WTC11 (cell line): ENCODE measurements at regions not wholly inside any gene's neighbourhood (a gene's known extent, or its start where the extent isn't known, plus 50 kb on each side); places are given as distances from the start of the nearest gene placed in this dataset.

Source experiments
- ATAC-seq: fragments of 200-7000 bp; cut with Tn5 transposase; 2 replicates; pipeline ENCODE4 v1.10.0; 2021; ENCODE audit warnings: mild to moderate bottlenecking, moderate library complexity
- CTCF ChIA-PET: fragments of 300-600 bp; sonication (Branson Sonifier 250); formaldehyde crosslinking; loops from one replicate; lab custom pipeline; 2021; ENCODE audit warnings: antibody characterized with exemption; lab: Charles Lee
- POLR2A ChIA-PET: fragments of 350-600 bp; sonication (Branson Sonifier 250); formaldehyde crosslinking; loops from one replicate; lab custom pipeline; 2021; ENCODE audit warnings: antibody characterized with exemption; lab: Charles Lee
- DNase-seq: peaks from one replicate; pipeline ENCODE4 v3.0.0; 2021; ENCODE audit warnings: low spot score
- H3K27ac Mint-ChIP-seq: 2 replicates; pipeline ENCODE4 v1.8.0; 2021; ENCODE audit warnings: mixed read lengths
- H3K27me3 Mint-ChIP-seq: 2 replicates; pipeline ENCODE4 v1.8.0; 2021; ENCODE audit warnings: low read depth, mild to moderate bottlenecking, moderate library complexity, mixed read lengths
- H3K36me3 Mint-ChIP-seq: 2 replicates; pipeline ENCODE4 v1.8.0; 2021; ENCODE audit warnings: mixed read lengths
- H3K4me1 Mint-ChIP-seq: 2 replicates; pipeline ENCODE4 v1.8.0; 2022; ENCODE audit warnings: mixed read lengths
- H3K4me3 Mint-ChIP-seq: 2 replicates; pipeline ENCODE4 v1.8.0; 2021; ENCODE audit warnings: mild to moderate bottlenecking, moderate library complexity, mixed read lengths
- H3K9me3 Mint-ChIP-seq: 2 replicates; pipeline ENCODE4 v1.8.0; 2021; ENCODE audit warnings: mixed read lengths
- EMX1 ChIP-seq: fragments of 250-450 bp; sonication (Bioruptor Pico); IDR thresholded peaks from 2 replicates; pipeline ENCODE4 v1.8.0; 2021; ENCODE audit warnings: mild to moderate bottlenecking
- ETV6 ChIP-seq: sonication (generic); formaldehyde crosslinking; IDR thresholded peaks from 2 replicates; pipeline ENCODE4 v1.8.1; 2022; ENCODE audit warnings: mild to moderate bottlenecking, missing genetic modification reagents
- GRHL2 ChIP-seq: fragments of 250-450 bp; sonication (Bioruptor Pico); IDR thresholded peaks from 2 replicates; pipeline ENCODE4 v1.8.0; 2022; ENCODE audit warnings: mild to moderate bottlenecking, moderate library complexity; ENCODE audit not compliant: insufficient replicate concordance, severe bottlenecking
- HMGA2 ChIP-seq: fragments of 250-450 bp; sonication (Bioruptor Pico); IDR thresholded peaks from 2 replicates; pipeline ENCODE4 v1.4.0; 2021; ENCODE audit warnings: mild to moderate bottlenecking, moderate library complexity
- KAT7 ChIP-seq: sonication (generic); formaldehyde crosslinking; IDR thresholded peaks from 2 replicates; pipeline ENCODE4 v1.8.1; 2023; ENCODE audit warnings: missing genetic modification reagents, mild to moderate bottlenecking, borderline replicate concordance
- MXD4 ChIP-seq: fragments of 250-450 bp; sonication (Bioruptor Pico); IDR thresholded peaks from 2 replicates; pipeline ENCODE4 v1.8.0; 2021; ENCODE audit warnings: mild to moderate bottlenecking, moderate library complexity, borderline replicate concordance
- NR2C2 ChIP-seq: sonication (generic); formaldehyde crosslinking; IDR thresholded peaks from 2 replicates; pipeline ENCODE4 v1.8.0; 2022; ENCODE audit warnings: mild to moderate bottlenecking, missing genetic modification reagents
- TEAD1 ChIP-seq: sonication (generic); formaldehyde crosslinking; IDR thresholded peaks from 2 replicates; pipeline ENCODE4 v1.8.0; 2022; ENCODE audit warnings: mild to moderate bottlenecking, missing genetic modification reagents
- ZNF121 ChIP-seq: sonication (generic); formaldehyde crosslinking; IDR thresholded peaks from 2 replicates; pipeline ENCODE4 v1.8.0; 2023; ENCODE audit warnings: missing genetic modification reagents
- TF ChIP-seq, protein P1 (sequence below): sonication (generic); formaldehyde crosslinking; IDR thresholded peaks from 2 replicates; pipeline ENCODE4 v1.8.0; 2022; ENCODE audit warnings: mild to moderate bottlenecking, missing genetic modification reagents
- TF ChIP-seq, protein P2 (sequence below): fragments of 250-450 bp; sonication (Bioruptor Pico); IDR thresholded peaks from 2 replicates; pipeline ENCODE4 v1.8.0; 2021; ENCODE audit warnings: mild to moderate bottlenecking
- TF ChIP-seq, protein P3 (sequence below): sonication (generic); formaldehyde crosslinking; IDR thresholded peaks from 2 replicates; pipeline ENCODE4 v1.8.1; 2023; ENCODE audit warnings: mild to moderate bottlenecking, missing genetic modification reagents, borderline replicate concordance
- TF ChIP-seq, protein P4 (sequence below): fragments of 250-450 bp; sonication (Bioruptor Pico); IDR thresholded peaks from 2 replicates; pipeline ENCODE4 v2.1.2; 2022; ENCODE audit warnings: mild to moderate bottlenecking, moderate library complexity
- TF ChIP-seq, protein P5 (sequence below): sonication (generic); formaldehyde crosslinking; IDR thresholded peaks from 2 replicates; pipeline ENCODE4 v1.8.1; 2022; ENCODE audit warnings: missing genetic modification reagents, borderline replicate concordance
- TF ChIP-seq, protein P6 (sequence below): sonication (generic); formaldehyde crosslinking; IDR thresholded peaks from 2 replicates; pipeline ENCODE4 v1.8.0; 2022; ENCODE audit warnings: mild to moderate bottlenecking, missing genetic modification reagents
- TF ChIP-seq, protein P7 (sequence below): fragments of 200-600 bp; IDR thresholded peaks from 2 replicates; pipeline ENCODE4 v1.8.0; 2022; ENCODE audit warnings: antibody characterized with exemption

DNA sequence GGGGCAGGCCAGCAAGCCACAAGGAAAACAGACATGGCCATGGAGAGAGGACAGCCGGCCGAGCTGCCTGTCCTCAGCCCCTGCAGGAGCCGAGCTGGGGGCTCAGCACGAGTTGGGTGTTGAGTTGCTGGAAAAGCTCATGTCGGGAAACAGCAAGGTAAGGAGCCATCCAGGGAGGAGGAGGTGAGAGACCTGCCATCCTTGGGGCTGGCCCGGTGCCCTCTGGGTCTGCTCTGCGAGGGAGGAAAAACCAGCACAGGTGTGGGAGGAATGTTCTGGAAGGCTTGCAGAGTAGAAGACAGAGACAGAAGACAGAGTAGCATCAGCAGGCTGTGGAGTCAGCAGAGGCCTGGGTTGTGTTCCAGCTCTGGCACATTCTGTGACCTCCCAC is 548.8 kb downstream of the PTPRU start:
- Mint-ChIP-seq H3K4me1 (no peaks in the 10 kb centered on the region), H3K27me3 (no peaks in the 10 kb centered on the region), H3K4me3 (no peak overlapping the region), H3K27ac (no peak overlapping the region), H3K36me3 (no peaks in the 10 kb centered on the region), H3K9me3 (no peaks in the 10 kb centered on the region)
- TF ChIP-seq, protein P1, sequence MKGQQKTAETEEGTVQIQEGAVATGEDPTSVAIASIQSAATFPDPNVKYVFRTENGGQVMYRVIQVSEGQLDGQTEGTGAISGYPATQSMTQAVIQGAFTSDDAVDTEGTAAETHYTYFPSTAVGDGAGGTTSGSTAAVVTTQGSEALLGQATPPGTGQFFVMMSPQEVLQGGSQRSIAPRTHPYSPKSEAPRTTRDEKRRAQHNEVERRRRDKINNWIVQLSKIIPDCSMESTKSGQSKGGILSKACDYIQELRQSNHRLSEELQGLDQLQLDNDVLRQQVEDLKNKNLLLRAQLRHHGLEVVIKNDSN (CRISPR knock-in tag): no peak
- TF ChIP-seq, protein P2, sequence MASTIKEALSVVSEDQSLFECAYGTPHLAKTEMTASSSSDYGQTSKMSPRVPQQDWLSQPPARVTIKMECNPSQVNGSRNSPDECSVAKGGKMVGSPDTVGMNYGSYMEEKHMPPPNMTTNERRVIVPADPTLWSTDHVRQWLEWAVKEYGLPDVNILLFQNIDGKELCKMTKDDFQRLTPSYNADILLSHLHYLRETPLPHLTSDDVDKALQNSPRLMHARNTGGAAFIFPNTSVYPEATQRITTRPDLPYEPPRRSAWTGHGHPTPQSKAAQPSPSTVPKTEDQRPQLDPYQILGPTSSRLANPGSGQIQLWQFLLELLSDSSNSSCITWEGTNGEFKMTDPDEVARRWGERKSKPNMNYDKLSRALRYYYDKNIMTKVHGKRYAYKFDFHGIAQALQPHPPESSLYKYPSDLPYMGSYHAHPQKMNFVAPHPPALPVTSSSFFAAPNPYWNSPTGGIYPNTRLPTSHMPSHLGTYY (CRISPR knock-in tag): no peak
- TF ChIP-seq, protein P3, sequence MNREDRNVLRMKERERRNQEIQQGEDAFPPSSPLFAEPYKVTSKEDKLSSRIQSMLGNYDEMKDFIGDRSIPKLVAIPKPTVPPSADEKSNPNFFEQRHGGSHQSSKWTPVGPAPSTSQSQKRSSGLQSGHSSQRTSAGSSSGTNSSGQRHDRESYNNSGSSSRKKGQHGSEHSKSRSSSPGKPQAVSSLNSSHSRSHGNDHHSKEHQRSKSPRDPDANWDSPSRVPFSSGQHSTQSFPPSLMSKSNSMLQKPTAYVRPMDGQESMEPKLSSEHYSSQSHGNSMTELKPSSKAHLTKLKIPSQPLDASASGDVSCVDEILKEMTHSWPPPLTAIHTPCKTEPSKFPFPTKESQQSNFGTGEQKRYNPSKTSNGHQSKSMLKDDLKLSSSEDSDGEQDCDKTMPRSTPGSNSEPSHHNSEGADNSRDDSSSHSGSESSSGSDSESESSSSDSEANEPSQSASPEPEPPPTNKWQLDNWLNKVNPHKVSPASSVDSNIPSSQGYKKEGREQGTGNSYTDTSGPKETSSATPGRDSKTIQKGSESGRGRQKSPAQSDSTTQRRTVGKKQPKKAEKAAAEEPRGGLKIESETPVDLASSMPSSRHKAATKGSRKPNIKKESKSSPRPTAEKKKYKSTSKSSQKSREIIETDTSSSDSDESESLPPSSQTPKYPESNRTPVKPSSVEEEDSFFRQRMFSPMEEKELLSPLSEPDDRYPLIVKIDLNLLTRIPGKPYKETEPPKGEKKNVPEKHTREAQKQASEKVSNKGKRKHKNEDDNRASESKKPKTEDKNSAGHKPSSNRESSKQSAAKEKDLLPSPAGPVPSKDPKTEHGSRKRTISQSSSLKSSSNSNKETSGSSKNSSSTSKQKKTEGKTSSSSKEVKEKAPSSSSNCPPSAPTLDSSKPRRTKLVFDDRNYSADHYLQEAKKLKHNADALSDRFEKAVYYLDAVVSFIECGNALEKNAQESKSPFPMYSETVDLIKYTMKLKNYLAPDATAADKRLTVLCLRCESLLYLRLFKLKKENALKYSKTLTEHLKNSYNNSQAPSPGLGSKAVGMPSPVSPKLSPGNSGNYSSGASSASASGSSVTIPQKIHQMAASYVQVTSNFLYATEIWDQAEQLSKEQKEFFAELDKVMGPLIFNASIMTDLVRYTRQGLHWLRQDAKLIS: no peak
- no peak for TF ChIP-seq NR2C2 (CRISPR knock-in tag)
- TF ChIP-seq, protein P4, sequence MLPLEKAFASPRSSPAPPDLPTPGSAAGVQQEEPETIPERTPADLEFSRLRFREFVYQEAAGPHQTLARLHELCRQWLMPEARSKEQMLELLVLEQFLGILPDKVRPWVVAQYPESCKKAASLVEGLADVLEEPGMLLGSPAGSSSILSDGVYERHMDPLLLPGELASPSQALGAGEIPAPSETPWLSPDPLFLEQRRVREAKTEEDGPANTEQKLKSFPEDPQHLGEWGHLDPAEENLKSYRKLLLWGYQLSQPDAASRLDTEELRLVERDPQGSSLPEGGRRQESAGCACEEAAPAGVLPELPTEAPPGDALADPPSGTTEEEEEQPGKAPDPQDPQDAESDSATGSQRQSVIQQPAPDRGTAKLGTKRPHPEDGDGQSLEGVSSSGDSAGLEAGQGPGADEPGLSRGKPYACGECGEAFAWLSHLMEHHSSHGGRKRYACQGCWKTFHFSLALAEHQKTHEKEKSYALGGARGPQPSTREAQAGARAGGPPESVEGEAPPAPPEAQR (CRISPR knock-in tag): no peak
- ATAC-seq (no peak), DNase-seq (no peak)
- CTCF ChIA-PET: interaction anchor here (0.9 kb wide), 1 partner anchor 300 kb away, joined by 3 read pairs; no protein-coding TSS in a partner anchor
- POLR2A ChIA-PET: no interaction called here

DNA sequence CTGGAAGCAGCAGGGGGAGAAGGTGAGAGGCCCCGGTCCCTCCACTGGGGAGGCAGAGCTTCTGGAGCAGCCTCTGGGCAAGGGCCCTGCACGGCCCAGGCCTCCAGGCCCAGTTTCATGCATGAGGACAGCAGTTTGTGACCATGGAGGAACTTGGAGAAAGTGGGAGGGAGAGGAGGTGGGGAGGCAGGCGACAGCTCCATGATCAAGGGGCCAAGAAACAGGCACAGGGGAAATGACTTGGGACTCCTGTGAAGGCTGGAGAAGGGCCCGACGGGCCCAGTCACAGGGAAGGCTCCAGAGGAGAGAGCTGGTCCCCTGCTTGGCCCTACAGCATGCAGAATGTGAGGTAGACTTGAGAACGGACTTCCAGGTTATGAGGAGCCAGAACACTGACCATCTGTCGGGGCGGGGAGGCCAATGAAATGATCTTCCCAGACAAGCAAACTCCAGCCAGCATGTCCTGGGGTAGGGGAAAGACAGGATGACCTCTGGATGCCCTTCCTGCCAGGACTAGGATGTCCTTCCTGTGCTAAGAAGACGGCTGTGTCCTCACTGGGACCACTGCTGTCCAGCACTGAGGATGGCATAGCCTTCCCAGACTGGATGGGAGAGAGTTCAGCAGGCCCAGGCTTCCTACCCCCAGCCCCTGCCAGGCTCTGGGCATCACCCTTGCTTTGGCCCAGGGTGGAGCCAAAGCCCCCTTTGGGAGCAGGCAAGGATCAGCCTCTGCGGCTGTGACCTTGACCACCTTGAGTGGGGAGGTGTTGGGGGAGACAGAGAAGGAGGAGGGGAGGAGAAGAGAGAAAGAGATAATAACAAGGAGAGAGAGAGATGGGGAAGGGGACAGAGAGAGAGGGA is 548.2 kb downstream of the PTPRU start:
- TF ChIP-seq KAT7 (CRISPR knock-in tag): no peak
- TF ChIP-seq, all 79 proteins: peak for 0
- CTCF ChIA-PET: interaction anchor here (0.9 kb wide), 1 partner anchor 301 kb away, joined by 3 read pairs; no protein-coding TSS in a partner anchor
- Mint-ChIP-seq H3K9me3 (no peaks in the 10 kb centered on the region), H3K4me3 (no peak overlapping the region), H3K27ac (no peak overlapping the region), H3K36me3 (no peaks in the 10 kb centered on the region), H3K27me3 (no peaks in the 10 kb centered on the region), H3K4me1 (no peaks in the 10 kb centered on the region)
- ATAC-seq (no peak), DNase-seq (no peak)
- POLR2A ChIA-PET: no interaction called here

DNA sequence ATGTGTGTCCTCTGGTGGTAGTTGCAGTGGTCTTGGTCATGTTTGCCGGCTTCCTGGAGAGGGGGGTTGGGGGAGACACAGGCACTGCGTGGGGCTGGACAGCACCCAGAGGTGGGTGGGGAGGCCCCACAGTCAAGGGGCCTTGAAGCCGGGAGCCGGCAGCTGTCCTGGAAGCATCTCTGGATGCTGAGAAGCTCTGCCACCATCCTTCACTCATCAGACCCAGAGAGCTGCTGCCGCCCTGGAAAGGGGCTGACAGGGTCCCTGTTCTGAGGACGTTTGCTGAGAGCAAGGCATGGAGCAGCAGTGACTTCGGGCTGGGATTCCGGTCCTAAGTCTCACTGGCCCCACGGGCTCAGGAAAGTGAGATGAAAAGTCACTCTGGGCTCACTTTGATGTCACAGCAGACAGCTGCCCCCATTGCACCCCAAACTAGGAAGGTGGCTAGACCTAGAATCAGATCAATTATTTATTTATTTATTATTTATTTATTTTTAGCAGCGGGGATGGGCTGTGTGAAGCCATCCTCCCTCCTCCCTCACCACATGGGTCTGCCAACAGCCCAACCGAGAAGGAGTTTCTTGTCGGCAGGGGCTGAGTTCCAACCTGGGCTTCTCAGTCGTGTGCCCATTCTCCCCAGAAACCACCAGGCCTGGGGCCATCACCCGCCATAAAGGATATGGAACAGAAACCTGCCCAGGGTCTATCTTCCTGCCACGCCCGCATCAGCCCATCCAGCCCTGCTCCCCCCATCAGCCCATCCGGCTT is 547.4 kb downstream of the PTPRU start:
- no peaks in the 10 kb centered on the region for H3K4me1 Mint-ChIP-seq
- H3K27me3 Mint-ChIP-seq: no peaks in the 10 kb centered on the region
- no peak overlapping the region for H3K4me3 Mint-ChIP-seq
- H3K36me3 Mint-ChIP-seq: no peaks in the 10 kb centered on the region
- DNase-seq: no peak
- no peak for ATAC-seq
- CTCF ChIA-PET: interaction anchor here (0.7 to 1.6 kb wide), 2 partner anchors 9 to 185 kb away, joined by 3 to 10 read pairs; no protein-coding TSS in a partner anchor
- no peak overlapping the region for H3K27ac Mint-ChIP-seq
- POLR2A ChIA-PET: no interaction called here
- H3K9me3 Mint-ChIP-seq: no peaks in the 10 kb centered on the region
- no peak for TF ChIP-seq EMX1 (CRISPR knock-in tag)
- no peak for TF ChIP-seq ZNF121 (CRISPR knock-in tag)
- TF ChIP-seq HMGA2: no peak
- no peak for TF ChIP-seq GRHL2 (CRISPR knock-in tag)
- TF ChIP-seq, protein P5, sequence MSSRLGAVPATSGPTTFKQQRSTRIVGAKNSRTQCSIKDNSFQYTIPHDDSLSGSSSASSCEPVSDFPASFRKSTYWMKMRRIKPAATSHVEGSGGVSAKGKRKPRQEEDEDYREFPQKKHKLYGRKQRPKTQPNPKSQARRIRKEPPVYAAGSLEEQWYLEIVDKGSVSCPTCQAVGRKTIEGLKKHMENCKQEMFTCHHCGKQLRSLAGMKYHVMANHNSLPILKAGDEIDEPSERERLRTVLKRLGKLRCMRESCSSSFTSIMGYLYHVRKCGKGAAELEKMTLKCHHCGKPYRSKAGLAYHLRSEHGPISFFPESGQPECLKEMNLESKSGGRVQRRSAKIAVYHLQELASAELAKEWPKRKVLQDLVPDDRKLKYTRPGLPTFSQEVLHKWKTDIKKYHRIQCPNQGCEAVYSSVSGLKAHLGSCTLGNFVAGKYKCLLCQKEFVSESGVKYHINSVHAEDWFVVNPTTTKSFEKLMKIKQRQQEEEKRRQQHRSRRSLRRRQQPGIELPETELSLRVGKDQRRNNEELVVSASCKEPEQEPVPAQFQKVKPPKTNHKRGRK: no peak
- no peak for TF ChIP-seq MXD4 (CRISPR knock-in tag)
- TF ChIP-seq ETV6 (CRISPR knock-in tag): no peak
- TF ChIP-seq, protein P6, sequence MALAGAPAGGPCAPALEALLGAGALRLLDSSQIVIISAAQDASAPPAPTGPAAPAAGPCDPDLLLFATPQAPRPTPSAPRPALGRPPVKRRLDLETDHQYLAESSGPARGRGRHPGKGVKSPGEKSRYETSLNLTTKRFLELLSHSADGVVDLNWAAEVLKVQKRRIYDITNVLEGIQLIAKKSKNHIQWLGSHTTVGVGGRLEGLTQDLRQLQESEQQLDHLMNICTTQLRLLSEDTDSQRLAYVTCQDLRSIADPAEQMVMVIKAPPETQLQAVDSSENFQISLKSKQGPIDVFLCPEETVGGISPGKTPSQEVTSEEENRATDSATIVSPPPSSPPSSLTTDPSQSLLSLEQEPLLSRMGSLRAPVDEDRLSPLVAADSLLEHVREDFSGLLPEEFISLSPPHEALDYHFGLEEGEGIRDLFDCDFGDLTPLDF (CRISPR knock-in tag): no peak
- TF ChIP-seq, protein P7, sequence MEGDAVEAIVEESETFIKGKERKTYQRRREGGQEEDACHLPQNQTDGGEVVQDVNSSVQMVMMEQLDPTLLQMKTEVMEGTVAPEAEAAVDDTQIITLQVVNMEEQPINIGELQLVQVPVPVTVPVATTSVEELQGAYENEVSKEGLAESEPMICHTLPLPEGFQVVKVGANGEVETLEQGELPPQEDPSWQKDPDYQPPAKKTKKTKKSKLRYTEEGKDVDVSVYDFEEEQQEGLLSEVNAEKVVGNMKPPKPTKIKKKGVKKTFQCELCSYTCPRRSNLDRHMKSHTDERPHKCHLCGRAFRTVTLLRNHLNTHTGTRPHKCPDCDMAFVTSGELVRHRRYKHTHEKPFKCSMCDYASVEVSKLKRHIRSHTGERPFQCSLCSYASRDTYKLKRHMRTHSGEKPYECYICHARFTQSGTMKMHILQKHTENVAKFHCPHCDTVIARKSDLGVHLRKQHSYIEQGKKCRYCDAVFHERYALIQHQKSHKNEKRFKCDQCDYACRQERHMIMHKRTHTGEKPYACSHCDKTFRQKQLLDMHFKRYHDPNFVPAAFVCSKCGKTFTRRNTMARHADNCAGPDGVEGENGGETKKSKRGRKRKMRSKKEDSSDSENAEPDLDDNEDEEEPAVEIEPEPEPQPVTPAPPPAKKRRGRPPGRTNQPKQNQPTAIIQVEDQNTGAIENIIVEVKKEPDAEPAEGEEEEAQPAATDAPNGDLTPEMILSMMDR: no peak
- no peak for TF ChIP-seq TEAD1 (CRISPR knock-in tag)
- TF ChIP-seq, protein P1 (CRISPR knock-in tag): no peak
